ENCODE measurements at regions not wholly inside any gene's neighbourhood (a gene's known extent, or its start where the extent isn't known, plus 50 kb on each side); places are given as distances from the start of the nearest gene placed in this dataset.
A peak's percentile ranks its signal among the peaks of the same experiment; 100 is the strongest.

GRCh38 chr2:176471949-176472348 is 202.7 kb downstream of the MTX2 start:
- no peak for DNase-seq

- DNase-seq = peak; percentile 66
Observed at GRCh38 chr2:176473177-176473576, 203.9 kb downstream of the MTX2 start.

- DNase-seq = no peak
Observed at GRCh38 chr2:176473851-176474250, 204.6 kb downstream of the MTX2 start.

DNA sequence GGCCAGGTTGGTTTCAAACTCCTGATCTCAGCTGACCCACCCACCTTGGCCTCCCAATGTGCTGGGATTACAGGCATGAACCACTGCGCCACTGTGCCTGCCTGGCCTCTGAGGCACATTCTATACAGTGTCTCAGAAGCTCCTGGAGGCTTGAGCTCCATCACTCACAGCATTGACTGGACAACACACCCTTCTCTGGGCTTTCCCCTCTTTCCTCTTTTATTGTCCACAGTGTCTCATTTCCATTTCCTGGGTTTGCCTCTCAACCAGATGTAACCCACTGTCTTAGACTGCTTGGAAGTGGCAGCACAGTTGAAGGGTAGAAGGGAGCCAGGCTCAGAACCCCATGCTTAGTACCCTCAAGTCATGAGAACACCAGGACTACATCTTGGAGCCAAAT is 208.1 kb downstream of the MTX2 start:
- DNase-seq = no peak

- DNase-seq = no peak
Observed at GRCh38 chr2:176479961-176480360, 210.7 kb downstream of the MTX2 start.

DNA sequence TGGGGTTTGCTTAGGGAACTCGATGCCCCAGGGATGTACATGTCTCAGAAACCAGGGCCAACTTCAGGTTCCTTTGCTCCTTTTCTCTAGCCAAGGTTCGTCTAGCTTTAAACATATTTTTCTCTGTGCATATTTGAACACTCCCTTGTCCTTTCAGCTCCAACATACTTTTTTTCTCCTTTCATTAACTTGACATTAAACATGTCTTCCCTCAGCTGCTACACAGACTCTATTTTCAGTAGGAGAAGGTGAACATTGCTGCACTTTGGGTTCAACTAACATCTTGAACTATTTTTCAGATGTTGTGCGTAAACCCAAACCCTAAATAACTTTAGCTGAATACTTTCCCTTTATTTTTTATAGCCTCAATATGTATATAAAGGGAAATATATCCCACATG is 212.9 kb downstream of the MTX2 start:
- no peak for DNase-seq

DNA sequence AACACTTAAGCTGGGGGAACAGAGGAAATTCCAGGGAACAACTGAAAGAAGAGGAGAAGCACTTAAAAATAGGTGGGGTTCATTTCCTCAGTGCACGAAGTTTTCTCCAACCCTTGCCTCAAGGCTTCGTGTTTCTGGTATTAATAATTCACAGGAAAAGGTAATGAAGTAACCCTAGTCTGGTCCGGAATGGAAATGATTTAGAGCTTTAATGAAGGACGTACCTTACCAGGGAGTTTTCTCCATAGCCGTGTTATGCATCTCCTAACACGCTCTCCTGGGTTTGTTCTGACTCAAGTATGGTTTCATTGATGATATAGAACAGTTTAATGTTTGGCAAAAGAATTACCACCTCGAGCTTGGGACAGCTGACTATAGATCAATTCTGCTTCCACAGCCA is 214.2 kb downstream of the MTX2 start:
- DNase-seq = no peak

DNA sequence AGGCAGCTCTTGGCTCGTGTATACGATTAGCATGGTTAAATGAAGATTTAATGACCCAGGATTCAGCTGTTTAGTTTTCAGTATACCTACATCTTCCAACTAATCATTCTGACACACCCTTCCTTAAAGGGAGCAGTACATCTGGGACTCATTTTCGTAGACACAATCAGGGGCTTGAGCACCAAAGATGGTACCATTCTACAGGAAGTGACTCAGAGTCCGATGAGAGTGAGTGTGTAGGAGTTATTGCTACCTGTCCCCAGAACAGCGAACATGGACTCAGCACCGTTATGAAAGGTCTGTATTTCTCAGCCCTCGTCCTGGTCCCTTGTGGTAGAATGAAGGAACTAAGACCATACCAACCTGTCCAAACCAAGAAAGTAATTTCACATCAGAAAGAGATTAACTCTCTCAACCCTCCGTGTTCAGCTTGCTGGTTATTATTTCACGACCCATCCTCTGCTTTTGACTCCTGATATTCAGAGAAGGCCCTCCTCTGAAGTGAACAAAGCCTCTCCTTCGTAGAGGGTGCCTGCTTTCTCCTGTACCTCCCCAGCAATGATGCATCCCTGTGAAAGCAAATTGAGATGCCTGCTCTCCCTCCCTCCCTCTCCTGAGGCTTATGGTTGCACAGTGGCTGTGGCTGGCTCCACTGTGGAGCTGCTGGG is 214.8 kb downstream of the MTX2 start:
- DNase-seq = no peak

DNA sequence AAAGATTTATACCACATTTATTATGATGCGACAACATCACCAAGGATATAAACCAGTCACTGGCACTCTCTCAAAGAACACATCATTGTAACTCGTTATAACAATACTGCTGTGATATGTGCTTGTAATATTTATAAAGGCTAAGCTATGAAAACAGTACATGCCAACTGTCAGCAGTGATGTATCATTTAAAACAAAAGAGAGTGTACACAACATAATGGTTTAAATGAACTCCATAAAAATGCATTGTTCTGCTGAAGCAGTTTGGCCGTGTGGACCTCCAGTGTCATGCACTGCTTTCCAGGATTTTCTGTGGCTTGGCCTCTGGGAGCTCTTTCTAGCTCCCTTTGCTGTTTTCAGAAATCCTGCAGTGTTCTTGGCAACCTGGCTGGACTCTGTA is 215.6 kb downstream of the MTX2 start:
- DNase-seq = no peak

DNA sequence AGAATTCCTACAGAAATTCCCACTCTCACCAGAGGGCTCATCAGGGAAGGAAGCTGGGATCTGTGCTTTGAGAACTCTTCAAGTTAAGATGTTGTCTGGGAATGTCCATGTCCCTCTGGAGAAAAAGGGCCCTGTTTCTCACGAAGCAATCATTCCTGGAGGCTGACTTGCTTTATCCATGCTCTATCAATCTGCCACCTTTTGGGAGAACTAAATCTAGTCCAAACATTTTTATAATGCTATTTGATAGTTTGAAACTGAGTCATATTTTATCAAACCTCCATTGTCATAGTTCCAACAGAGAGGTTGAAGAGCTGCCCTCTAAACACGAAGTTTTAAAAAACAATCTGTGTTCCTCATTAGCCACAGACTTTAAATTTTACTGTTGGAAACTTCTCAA is 219.2 kb downstream of the MTX2 start:
- DNase-seq = no peak

DNA sequence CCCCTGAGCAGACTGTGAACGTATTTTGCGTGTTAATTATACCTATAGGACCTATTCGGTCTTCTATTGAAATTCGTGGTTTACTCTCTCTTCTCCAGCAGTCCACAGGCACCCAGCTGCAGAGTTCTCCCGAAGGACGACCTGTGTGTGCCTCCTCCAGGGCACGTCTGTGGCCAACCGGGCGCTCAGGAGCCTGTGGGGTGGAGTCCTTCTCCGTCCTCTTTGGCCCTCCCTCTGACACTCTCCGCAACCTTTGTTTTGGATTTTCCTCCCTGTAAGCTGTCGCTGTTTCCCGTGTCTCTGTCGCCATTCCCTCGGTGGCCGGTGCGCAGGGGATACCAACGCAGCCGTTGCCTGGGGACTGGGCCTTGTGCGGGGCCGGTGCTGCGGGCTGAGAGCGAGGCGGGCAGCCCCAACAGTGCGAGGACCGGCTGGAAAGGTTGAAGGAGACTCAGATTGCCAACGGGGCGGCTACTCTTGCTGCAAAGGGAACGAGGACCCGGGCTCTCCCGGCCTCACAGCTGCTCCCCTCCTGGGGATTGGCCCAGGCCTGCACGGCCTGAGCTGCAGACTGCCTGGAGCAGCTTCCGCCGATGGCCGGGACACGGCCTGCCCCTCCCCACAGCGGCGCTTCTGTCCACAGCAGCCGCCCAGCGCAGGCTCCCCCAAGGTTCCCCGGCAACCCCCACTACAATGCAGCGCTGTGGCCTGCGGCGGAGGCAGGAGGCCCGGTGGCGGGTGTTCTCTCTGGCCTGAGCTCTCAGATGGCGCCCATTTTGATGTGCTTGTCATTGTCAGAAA is 221.0 kb downstream of the MTX2 start:
- DNase-seq = no peak

DNA sequence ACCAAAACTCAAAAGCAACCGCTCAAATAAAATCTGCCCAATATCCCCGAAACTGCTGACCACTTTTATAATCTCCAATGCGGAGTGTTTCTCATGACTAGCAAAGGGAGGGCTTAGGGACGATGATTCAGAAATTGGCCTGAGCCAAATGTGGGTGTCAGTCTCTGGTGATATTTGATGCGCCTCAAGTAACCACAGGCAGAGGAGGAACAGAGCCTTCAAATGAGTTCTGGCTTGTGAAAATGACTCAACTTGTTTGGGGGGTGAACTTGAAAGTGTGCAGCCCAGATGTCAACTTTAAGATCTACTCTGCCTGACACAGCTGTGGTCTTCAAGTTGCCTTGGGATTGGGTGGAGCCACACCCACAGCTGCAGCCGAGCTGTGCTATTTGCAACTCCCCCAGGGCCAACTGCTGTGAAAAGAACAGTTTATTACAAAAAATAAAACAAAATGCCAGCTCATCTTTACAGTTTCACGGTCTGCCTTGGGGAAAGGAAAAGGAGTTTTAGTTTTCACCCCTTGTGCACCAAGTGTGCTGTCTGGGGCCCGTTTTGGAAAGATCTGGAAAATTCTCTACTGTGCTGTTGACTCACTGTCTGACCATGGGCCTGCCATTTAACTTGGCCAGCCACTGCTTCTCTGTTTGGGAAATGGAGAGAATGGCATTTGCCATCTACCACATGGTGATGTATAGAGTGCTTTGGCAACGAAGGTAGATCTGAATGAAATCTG is 222.1 kb downstream of the MTX2 start:
- DNase-seq = no peak

DNA sequence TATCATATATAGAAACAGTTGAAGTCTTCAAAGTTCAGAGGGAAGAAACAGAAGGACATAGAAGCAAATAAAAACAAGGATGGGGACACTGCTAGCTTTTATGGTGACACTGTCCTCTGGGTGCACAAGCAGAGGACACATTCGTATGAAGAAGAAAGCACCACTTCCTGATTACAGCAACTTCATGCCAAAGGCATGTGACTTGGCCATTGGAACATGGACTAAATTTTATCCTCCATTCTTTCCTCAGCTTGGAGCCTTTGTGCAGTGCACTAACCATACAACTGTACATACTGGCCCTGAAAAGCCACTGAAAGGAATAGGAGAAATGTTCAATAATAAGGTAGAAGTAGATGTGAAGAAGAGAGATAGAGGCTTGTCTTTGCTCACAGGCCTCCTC is 223.3 kb downstream of the MTX2 start:
- DNase-seq = no peak

GRCh38 chr2:176493226-176493825 is 224.1 kb downstream of the MTX2 start:
- DNase-seq = peak; percentile 70

DNA sequence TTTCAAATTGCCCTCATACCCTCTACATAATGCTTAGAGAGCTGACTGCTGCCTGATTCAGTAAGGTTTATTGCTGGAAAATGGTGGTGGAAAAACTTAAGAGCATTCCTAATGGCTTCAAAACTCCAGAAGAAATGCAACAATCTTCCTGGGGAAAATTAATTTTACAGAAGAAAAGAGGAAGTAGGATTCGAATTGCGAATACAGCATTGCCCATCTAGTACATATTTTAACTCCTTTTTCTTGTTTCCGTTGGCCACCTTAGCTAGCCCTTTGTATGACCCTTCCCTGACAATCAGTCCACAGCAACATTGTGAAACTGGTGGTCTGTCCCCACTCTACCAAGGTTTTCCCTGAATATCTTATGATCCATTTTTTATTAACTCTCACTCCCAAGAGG is 224.7 kb downstream of the MTX2 start:
- no peak for DNase-seq

DNA sequence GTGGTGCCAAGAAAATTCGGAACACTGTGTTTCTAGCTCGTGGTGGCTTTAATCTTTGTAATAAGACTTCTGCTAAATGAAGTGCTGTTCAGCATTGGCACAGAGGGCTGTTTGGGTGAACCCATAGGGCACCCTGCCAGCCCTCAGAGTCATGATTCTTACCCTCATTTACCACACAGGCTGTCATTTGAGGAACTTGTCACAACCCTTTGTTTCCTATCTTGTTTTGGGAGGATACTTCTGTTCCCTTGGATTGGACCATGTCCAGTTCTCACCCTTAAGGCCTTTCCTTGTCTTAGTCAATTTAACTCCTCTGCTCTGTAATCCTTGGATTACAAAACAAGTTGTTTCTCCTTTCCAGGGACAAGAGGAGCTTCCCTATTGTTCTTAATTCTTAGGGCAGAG is 225.7 kb downstream of the MTX2 start:
- DNase-seq = no peak

GRCh38 chr2:176495826-176496225 is 226.6 kb downstream of the MTX2 start:
- DNase-seq = no peak

GRCh38 chr2:176496761-176497160 is 227.5 kb downstream of the MTX2 start:
- DNase-seq = no peak

- no peak for DNase-seq
Observed at GRCh38 chr2:176500901-176501300, 231.7 kb downstream of the MTX2 start.

- DNase-seq = no peak
Observed at GRCh38 chr2:176501617-176502016, 232.4 kb downstream of the MTX2 start.

DNA sequence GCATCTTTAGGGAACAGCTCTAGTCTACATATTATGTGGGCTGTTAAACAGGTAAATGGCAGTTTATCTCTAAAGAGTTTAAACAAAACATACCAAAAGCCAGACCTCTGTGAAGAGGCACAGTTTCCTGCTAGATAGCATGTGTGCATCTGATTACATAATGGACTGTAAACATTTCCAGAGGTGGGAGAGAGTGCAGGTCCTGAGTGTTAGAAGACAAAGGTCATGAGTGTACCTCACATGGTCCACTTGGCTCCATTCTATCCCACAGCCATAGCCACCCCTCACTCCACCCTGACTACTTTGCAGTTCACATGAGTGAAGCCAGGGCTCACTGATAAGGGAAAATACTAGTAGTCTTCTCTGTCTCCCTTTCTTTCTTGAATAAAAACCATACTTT is 233.4 kb downstream of the MTX2 start:
- no peak for DNase-seq

DNA sequence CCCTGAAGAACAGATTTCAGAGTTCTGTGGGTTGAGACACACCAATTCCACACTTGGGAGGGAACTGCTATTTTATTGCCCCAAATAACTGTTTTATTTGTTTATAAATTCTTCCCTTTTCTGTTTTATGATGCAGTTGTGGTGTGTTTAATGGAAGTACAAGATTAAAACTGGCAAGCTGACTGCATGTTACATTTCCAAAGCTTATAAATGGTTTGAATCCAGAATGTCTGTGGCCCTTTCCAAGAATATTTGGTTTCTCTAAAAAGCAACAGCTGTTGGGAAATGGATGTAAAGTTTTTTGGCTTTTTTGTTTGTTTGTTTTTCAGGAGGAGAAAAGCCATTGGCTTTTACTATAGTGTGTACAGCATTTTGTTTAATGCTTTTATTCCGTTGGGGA is 234.5 kb downstream of the MTX2 start:
- no peak for DNase-seq

DNA sequence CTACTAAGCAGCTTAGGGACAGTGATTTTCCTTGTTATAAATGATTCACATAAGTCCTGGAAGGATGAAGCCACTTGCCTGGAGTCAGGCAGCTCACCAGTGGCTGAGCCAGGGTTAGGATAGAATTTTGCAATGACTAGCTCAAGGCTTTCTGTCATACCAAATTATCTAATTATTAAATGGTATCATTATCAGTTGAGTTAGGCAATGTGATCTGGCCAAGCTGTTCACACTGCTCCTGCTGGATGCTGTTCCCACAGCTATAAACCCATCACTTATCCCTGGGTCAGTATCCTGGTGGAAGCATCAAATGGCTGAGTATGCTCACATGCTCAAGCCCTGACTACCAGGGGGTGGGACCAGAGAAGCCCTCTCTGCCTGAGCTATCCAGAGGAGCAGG is 235.2 kb downstream of the MTX2 start:
- no peak for DNase-seq

- DNase-seq = no peak
Observed at GRCh38 chr2:176507786-176508185, 238.5 kb downstream of the MTX2 start.

Data from NCI-H1436 (cell line).